Stimulated activated CD8-positive, alpha-beta memory T cell treated with anti-CD3 and anti-CD28 coated beads, Interleukin-15, amount 100 ng/mL, for 24 hours (primary cell): ENCODE measurements at regions not wholly inside any gene's neighbourhood (a gene's known extent, or its start where the extent isn't known, plus 50 kb on each side); places are given as distances from the start of the nearest gene placed in this dataset.
"Not testable (repeated sequence)": the region's sequence is repeated elsewhere in the genome, so short reads cannot be mapped to it uniquely, and the experiment has no call there.

Source experiments
- DNase-seq: peaks from one replicate; pipeline ENCODE4 v3.0.0-alpha.2; 2020; ENCODE audit warnings: low read depth

GRCh38 chr9:30015073-30015472 is 2369.4 kb upstream of the ACO1 start:
- DNase-seq = no peak

- DNase-seq = no peak
Observed at GRCh38 chr9:30020161-30020560, 2364.3 kb upstream of the ACO1 start.

- no peak for DNase-seq
Observed at GRCh38 chr9:30035761-30036160, 2348.7 kb upstream of the ACO1 start.

- DNase-seq = no peak
Observed at GRCh38 chr9:30036558-30036957, 2347.9 kb upstream of the ACO1 start.

DNA sequence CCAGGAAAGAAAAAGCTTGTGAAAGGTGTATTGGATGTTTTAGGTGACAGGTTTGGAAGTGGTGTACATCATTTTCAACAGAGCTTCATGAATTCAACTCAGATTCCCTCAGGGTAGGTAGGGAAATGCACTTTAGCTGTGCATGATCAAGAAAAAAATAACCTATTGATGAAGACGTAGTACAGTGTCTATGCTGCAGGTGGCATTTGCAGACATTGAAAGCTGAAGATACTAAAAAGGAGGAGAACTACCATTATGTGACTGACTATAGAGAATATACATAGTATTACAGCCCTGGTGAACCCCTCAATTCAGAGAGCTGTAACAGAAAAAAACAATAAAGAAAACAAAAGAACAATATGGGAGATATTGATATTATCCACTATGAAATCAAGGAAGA is 2344.7 kb upstream of the ACO1 start:
- DNase-seq = no peak

- DNase-seq = no peak
Observed at GRCh38 chr9:30048396-30048795, 2336.0 kb upstream of the ACO1 start.

GRCh38 chr9:30058463-30058862 is 2326.0 kb upstream of the ACO1 start:
- no peak for DNase-seq

DNA sequence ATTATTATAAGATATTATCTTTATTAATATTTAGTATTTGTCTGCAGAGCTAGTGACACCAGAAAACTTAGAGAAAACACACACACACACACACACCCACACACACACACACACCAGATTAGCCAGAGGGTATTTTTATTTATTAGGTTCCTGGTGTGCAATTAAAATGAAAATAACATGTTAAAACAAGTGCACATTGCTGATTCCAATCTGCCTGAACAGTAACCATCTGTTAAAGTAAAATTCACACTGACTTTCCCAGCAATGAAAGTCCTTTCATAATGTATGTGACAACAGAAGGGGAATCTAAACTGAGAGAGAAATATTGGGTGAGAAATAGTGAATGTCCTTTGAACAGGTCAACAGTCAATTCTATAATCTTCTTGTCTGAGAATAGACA is 2323.5 kb upstream of the ACO1 start:
- DNase-seq = no peak

DNA sequence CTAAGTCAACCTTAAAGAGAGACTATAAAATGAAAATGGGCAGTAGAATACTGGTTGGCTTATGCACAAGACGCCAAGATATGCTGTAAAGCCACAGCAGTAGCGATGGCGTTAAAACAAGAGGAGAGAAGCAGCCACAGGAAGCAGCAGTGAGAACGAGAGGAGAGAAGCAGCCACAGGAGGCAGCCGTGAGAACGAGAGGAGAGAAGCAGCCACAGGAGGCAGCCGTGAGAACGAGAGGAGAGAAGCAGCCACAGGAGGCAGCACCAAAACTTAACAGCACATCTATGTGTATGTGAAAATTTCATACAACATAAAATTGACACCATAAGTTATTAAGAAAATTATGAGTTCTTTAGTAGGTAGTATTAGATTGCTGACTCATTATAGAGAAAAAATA is 2318.6 kb upstream of the ACO1 start:
- no peak for DNase-seq

DNA sequence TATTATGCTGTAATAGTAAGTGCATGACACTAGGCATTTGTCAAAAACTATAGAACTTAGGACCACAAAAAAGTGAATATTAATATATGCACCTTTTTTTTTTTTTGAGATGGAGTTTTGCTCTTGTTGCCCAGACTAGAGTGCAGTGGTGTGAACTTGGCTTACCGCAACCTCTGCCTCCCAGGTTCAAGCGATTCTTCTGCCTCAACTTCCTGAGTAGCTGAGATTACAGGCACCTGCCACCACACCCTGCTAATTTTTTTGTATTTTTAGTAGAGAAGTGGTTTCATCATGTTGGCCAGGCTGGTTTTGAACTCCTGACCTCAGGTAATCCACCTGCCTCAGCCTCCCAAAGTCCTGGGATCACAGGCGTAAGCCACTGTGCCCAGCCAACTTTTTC is 2315.2 kb upstream of the ACO1 start:
- not testable (repeated sequence) for DNase-seq

DNA sequence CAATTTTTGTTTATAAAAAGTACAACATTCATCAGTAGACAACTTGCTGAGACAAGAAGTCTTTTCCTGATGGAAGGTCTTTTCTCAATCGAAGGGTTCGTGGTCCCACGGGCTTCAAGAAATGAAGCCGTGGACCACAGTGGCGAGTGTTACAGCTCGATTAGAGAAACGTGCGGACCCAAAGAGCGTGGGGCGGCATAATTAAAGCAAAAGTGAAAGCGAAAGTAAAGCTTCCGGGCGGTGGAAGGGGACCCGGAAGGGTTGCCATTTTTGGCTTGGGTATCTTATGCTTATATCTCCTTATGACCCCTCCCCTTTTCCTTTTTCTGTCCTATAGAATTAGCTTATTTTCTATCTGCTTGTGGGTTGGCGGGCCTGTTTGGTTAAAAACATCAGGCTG is 2309.4 kb upstream of the ACO1 start:
- no peak for DNase-seq

DNA sequence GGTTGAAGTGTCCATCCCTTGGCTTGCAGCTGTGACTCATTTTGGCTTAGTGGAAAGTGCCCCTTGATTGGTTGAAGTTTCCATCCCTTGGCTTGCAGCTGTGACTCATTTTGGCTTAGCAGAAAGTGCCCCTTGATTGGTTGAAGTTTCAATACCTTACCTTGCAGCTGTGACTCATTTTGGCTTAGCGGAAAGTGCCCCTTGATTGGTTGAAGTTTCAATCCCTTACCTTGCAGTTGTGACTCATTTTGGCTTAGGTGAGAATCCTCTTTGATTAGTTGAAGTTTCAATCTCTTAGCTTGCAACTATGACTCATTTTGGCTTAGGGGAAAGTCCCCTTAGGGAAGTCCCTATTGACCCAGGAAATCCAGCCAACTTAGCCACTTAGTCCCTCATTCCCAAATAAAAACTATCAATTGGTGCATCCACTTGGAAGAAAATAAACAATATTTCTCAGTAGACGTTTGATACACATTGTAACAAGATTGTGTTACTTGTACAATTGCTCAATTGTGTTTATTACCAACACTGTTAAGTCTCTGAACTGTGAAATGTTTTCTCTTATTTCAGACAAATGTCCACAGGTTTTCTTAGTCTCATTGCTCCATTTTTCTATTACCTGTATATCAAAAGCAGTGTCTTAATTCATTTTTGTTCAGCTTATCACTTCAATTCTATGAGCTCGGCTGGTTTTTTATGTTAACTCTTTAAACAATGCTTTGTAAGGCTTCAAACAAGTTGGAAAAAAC is 2308.8 kb upstream of the ACO1 start:
- no peak for DNase-seq

- DNase-seq = no peak
Observed at GRCh38 chr9:30078195-30078594, 2306.2 kb upstream of the ACO1 start.

DNA sequence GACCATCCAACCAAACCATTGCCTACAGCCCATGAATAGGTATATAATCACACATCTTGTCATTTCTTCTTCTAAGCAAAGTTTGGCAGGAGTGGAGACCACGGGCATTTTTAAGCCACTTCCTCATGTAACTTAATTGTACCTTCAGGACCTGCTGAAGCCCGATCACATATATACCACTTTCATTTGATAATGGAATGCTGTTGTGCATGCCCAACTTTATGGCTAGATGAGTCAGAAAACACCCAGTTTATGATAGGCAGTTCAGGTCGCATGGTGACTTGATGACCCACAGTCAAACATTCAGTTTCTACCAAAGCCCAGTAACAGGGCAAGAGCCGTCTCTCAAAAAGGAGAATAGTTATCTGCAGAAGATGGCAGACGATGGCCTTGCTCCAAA is 2295.0 kb upstream of the ACO1 start:
- DNase-seq = no peak

- no peak for DNase-seq
Observed at GRCh38 chr9:30103647-30104394, 2280.6 kb upstream of the ACO1 start.

DNA sequence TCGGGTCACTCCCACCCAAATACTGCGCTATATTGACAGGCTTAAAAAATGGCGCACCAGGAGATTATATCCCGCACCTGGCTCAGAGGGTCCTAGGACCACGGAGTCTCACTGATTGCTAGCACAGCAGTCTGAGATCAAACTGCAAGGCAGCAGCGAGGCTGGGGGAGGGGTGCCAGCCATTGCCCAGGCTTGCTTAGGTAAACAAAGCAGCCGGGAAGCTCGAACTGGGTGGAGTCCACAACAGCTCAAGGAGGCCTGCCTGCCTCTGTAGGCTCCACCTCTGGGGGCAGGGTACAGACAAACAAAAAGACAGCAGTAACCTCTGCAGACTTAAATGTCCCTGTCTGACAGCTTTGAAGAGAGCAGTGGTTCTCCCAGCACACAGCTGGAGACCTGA is 2277.3 kb upstream of the ACO1 start:
- not testable (repeated sequence) for DNase-seq

DNA sequence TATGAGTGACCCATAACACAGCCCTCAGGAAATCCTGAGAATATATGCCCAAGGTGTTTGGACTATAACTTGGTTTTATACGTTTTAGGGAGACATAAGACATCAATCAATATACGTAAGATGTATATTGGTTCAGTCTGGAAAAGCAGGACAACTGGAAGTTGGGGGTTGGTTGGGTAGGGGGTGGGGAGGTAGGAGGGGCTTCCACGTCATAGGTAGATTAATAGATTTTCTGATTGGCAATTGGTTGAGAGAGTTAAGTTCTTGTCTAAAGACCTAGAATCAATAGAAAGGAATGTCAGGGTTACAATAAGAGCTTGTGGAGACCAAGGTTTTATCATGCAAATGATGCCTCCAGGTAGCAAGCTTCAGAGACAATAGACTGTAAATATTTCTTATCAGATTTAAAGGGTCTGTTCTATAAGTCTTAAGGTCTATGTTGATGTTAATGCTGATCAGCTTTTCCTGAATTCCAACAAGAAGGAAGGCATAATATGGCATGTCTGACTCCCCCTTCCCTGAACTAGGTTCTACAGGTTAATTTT is 2267.7 kb upstream of the ACO1 start:
- no peak for DNase-seq

GRCh38 chr9:30120666-30121065 is 2263.8 kb upstream of the ACO1 start:
- DNase-seq = no peak

DNA sequence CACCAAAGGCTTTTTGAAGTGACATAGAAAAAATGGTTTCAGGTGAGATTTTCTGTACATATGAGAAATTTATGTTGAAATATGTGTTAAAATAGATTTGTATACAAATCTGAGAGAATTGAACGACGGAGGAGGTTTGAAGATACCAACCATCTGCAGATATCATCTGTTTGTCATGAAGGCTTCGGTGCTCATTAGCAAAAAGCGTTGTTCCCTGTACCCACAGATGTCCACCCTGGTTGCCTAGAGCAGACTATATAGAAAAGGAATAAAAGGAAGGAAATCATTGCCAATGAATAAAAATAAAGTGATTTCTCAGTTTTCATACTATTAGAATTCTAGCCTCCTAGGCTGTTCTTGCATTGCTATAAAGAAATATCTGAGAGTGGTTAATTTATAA is 2262.8 kb upstream of the ACO1 start:
- no peak for DNase-seq

DNA sequence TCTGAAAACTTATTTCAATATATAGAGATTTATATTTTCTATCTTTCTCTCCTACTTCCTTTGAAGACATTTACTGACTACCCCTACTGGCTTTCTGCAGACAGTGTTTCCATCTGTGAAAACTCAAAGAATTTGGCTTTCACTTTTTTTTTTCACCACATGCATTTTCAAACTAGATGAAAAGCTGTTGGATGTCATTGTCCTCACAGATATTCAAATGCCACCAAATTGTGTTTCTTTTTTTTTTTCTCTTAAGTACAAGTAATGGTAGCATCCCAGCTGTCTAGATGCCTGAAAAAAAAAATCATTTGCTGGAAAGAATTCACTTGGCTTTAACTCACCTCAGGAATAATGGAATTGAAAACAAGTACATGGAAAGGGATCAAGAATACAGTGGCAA is 2258.6 kb upstream of the ACO1 start:
- DNase-seq = no peak

- DNase-seq = no peak
Observed at GRCh38 chr9:30127371-30127770, 2257.1 kb upstream of the ACO1 start.

- no peak for DNase-seq
Observed at GRCh38 chr9:30140407-30140806, 2244.0 kb upstream of the ACO1 start.

DNA sequence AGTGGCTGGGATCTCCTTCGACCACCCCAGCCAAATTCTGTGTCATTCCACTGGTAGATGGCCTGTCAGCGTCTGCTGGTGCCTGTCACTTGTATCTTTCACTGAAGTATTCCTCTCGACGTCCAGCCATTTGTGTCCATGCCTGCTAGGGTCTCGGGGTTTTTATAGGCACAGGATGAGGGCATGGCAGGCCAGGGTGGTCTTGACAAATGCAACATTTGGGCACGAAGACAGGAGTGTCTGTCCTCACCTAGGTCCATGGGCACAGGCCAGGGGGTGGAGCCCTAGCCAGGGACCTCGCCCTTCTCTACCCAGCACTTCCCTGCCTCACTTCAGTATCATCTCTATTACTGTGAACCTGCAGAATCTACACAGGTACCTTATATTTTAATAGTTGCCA is 2223.9 kb upstream of the ACO1 start:
- DNase-seq = no peak

DNA sequence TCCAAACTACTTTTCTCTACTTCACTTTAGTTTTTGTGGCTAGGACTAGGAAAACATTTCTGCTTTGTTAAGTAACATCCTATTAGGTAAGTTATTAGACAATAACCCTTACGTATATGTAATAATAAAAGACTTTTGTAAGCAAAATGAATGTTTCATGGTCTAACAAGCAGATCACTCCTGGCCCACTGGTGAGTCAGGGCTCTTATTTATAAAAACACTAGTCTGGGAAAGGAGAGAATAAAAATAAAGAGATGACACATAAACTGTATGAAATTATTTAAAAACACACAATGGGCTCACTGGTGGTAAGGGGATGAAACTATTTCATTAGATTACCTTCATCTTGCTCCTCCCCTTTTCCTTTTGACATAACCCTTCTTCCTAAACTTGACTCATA is 2212.2 kb upstream of the ACO1 start:
- no peak for DNase-seq
